Cerebellar cortex (tissue), 1 donor: ENCODE measurements at regions not wholly inside any gene's neighbourhood (a gene's known extent, or its start where the extent isn't known, plus 50 kb on each side); places are given as distances from the start of the nearest gene placed in this dataset.

Experiments used
- DNase-seq: peaks from one replicate; pipeline ENCODE4 v3.0.0-alpha.2; 2015; ENCODE audit warnings: low spot score

DNA sequence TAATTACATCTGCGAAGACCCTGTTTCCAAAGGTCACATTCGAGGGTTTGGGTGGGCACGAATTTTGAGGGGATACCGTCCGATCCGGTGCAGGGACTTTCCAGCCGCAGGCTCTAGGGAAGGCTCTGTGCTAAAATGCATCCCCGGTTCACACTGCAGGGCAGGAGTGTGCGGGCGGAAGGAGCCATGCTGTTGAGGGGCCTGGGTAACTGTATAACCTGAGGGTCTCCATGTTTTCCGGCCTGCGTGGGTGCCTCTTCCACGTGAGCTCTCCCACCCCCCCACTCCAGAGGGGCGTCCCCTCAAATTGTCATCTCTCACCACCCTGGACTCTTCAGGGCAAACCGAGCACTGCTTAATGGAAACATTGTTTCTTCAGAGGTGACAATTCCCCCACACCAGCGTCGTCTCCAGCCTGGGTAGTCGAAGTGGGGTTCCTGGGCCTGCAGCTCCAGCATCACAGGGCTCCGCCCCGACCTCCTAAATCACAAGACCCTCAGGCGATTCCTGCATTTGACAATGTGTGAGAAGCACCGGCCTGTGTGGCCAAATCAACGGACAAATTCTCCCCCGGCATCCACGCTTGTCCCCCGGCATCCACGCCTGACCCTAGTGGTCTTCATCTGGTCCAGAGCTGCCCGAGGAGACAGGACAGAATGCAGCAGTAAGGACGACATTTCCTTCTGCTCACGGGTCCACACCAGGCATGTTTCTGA lies 51.2 kb downstream of the FOXL3 start:
- DNase-seq: no peak

DNA sequence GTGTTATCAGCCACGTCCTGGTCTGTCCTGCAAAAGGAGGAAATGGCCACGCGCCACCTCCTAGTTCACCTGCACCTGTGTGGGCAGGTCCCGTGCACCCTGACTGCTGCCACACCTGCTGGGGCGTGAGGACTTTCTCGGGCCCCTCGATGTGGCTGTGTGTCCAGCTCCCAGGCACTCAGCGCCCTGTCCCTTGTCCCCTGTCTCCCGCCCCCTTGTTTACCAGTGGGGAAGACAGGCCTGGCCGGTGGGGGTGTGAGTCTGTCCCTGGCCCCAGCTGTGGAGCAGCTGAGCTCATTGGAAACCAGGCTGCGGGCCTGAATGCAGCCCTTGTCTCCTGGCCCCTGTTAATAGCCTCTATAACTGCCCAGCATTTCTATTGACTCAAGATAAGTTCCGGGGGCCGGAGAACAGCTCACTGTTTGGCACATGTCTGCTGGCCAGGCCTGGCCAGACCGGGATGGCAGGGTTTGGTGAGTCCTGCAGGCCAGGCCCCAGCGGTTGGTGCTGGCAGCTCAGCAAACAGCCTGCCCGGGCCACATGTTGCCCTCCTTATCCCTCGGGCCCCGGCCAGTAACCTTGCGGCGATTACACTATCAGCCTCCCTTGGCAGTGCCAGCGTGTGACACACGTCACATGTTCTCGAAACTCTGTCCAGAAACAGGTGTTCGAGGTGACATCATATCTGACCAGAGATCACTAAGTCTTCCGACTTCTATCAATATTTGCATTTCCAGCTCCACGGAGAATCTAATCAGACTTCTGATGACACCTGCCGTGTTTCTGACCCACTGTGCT lies 52.1 kb downstream of the FOXL3 start:
- peak; percentile 15 for DNase-seq

GRCh38 chr7:342681-343216 lies 52.8 kb downstream of the FOXL3 start:
- DNase-seq: no peak

- no peak for DNase-seq
Observed at GRCh38 chr7:343227-343822, 53.4 kb downstream of the FOXL3 start.

DNA sequence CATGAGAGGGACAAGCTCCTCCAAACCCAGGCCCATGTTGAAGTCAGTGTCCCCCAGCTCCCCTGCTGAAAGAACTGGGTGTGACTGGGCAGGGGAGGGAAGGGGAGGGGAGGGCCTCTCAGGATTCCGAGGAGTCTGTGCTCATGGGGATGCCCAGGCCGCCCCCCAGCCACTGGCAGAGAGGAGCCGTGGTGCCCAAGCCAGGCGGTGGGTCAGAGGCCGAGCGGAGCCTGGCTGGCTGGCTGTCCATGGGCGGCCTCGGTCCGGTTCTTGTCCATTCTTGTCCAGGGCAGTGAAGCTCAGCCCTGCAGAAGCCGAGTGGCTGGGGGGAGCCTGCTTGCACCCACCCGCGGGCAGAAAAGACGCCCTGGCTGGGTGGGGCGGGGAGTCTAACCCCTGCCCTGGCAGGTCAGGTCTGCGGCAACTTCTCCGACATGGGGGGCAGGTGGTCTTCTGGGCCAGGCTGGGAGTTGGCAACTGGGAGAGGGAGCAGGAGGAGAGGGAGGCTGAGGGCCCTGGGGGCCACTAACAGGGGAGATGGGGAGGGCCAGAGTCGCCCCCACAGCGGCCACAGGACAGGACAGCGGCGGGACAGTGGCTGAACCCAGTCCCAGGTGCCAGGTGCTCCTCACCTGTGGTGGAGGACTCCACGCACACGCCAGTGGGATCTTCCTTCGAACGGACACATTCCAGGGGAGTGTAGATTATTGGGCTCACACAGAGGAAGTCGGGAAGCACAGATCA lies 54.1 kb downstream of the FOXL3 start:
- DNase-seq: no peak

DNA sequence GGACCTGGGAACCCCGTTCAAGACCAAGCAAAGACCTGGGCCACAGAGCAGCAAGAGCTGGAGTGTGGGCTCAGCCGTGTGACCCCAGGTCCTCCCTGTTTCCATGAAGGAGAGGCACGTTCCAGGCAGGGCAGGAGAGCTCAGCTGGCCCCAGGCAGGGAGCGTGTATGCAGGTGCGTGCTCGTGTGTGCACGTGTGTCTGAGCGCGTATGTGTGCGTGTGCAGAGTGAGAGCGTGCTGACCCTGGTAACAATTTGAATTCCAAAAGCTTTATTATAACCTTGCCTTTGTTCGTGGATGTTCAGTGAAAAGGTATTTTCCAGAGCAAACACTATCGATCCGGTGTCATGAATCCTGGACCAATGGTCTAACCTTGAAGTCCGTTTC lies 54.6 kb downstream of the FOXL3 start:
- no peak for DNase-seq

DNA sequence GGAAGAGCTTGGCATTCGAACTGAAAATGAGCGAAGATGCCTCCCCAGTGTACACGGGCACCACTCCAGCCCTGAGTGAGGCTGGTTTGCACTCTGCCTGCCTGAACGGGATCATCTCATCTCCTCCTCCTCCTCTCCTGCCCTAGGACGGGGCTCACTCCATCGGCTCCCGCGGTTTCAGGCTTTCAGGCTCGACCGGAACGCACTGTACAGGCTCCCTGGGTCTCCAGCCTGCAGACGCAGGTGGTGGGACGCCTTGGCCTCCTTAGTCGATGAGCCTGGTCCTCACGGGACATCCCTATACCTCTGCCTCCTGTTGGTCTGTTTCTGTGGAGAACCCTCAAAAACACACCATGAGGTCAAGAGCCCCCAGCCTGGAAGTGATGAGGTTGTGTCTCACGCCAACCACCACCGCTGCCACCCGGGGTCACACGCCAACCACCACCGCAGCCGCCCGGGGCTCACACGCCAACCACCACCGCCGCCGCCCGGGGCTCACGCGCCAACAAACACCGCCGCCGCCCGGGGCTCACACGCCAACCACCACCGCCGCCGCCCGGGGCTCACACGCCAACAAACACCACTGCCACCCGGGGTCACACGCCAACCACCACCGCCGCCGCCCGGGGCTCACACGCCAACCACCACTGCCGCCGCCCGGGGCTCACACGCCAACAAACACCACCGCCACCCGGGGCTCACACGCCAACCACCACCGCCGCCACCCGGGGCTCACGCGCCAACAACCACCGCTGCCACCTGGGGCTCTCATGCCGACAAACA lies 56.3 kb downstream of the FOXL3 start:
- no peak for DNase-seq

DNA sequence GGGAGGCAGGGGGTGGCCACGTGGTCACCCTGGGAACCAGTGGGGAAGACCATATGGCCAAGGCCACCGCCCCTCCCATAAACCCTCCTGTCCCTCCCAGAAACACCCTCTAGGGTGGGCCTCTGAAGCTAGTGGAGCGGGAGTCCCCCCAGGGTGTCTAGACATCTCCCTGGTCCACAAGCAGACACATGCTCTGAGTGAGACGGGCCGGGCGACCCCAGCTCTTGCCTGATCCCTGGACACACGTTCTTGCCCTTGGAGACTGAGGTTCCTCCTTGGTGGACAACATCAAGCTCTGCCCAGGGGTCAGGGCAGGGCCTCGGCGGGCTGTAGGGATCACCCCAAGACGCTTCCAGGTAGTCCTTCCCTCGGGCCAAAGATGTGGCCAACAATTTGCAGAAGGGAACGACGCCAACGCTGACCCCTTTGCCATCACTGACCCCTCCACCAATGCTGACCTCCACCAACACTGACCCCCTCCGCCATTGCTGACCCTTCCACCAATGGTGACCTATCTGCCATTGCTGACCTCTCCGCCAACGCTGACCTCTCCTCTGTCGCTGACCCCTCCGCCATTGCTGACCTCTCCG lies 57.1 kb downstream of the FOXL3 start:
- no peak for DNase-seq

- DNase-seq: peak; percentile 67
Observed at GRCh38 chr7:347644-348479, 57.9 kb downstream of the FOXL3 start.

- no peak for DNase-seq
Observed at GRCh38 chr7:348480-348844, 58.5 kb downstream of the FOXL3 start.

- DNase-seq: no peak
Observed at GRCh38 chr7:348962-349743, 59.2 kb downstream of the FOXL3 start.

DNA sequence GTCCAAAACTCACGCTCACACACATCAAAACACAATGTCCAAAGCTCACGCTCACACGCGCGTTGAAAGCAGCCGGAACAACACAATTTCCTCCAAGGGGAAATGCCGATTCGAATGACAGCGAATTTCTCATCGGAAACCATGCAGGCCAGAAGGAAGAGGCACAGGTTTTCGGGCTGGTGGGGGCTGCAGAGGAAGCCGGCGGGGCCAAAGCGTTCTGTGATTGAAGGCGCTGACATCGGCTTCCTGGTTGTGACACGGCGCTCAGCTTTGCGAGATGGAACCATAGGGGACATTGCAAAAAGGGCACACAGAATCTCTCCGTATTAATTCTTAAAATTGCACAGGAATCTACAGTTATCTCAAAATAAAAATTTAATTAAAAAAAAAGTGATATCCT lies 61.3 kb downstream of the FOXL3 start:
- DNase-seq: no peak

DNA sequence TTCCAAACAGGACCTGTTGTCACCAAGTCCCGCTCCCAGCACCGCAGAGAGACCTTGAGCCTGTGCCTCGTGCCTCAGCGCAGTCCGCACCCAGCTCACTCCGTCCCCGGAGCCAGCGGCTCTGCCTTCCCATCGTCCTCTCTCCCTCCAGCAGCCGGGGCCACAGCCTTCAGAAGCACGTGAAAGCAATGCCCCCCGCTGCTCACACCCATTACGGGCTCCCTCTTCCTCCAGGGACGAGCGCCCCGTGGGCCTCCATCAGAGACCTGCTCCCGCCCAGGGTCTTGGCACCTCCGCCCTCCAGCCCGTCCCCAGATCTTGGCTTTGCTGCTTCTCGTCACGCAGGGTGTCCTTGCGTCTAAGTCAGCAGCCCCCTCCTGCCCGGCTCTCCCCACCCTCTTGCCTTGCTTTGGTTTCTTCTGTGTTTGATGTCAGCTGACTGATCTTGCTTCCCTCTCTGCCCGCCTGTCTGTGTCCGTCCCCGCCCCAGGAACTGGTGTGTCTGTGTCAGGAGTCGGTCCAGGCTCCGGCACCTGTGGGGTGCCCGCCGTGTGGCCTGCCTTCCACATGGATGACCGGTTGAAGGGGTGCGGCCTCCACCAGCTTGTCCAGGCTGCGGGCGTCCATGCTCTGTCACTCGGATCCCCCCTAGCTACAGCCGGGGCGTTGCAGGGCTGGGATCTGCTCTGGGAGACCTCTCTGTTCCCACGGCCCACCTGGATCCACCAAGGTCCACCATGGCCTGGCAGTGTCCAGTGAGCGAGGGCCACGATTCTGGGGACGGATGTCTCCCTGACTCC lies 61.9 kb downstream of the FOXL3 start:
- DNase-seq: no peak

DNA sequence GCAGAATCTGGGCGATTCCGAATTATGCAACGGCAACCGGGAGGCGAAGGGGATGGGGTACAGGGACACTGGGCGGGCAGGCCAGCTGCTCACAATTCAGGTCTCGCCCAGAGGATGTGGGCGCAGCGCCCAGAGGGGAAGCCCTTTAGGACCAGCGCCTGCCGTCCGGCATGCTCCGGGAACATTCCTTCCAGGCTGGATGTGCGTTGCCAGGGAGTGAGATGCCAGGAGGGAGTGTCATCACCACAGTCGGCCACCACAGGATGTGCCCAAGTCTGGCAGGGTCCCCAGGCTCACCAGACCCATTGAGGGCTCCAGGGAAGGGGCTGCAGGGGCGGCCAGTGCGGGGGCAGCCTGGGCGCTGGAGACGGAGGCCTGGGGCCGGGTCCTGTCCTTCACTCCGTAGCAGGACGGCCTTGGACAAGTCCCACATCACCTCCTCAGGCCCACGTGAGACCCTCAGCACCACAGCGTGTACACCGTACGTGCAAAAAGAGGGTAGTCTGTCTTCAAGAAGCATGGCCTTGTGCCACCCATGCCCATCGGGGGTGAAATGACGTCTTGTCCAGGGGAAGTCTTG lies 63.9 kb downstream of the FOXL3 start:
- DNase-seq: peak; percentile 20

DNA sequence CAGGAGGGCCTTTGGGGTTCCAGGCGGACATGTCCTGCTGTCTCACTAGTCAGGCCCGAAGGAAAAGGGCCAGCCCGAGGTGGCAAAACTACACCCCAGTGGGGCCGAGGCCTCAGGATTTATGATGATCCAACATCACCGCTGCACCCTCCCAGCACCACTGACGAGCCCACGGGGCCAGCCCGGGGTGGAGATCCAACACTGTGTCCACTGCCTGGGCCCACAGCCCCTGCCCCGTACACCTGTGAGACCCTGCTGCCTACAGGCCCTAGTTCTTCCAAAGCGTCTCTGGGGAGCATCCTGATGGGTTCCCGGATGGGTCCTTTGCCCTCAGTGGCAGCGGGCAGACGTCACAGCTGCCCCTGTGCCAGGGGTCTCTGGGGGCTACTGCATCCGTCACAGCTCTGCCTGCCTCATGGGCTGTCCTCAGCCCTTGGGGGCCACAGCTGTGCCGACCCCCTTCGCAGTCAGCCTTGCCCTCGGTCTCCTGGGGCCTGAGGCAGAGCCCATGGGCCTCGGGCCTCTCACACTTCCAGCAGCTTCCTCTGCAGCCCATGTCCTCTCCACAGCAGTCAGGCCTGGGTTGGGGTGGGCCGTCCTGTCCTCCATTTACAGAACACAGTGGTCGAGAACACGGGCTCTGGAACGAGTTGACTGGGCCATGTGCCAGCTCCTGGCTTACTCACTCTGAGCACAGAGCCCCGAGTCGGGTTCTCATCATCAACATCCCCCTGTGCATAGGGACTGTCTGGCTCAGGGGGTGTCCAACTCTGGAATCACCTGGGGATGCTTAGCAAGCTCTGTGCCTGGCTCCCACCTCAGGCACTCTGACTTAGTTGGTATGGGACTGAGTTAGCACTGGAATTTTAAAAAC lies 64.9 kb downstream of the FOXL3 start:
- no peak for DNase-seq

DNA sequence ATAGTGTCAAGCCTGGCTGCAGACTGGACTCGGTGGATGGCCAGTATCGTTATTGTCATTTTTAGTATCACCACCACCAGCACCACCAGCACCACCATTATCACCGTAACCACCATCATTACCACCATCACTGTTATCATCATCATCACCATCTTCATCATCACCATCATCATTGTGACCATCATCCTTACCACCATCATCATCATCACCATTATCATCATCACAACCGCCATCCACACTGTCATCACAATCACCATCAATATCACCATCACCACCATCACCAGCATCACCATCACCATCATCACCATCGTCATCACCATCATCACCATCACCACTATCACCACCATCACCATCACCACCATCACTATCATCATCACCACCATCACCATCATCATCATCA lies 65.6 kb downstream of the FOXL3 start:
- no peak for DNase-seq

DNA sequence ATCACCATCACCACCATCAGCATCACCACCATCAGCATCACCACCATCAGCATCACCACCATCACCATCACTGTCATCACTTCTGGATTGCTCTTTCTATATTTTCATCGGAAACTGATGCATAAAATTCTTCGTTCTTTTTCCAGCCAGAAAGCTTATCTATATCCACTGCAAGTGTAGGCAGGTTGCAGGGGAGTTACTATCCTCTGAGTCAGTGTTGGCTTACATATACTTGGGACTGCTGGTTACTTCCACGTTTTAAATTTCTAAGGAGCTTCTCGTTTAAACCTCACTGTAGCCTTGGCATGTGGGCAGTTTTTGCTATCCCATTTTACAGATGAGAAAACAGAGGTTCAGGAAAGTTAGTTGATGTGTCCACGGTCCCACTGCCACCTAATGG lies 66.1 kb downstream of the FOXL3 start:
- DNase-seq: no peak
